Pancreas (tissue), 10 donors: ENCODE measurements at regions not wholly inside any gene's neighbourhood (a gene's known extent, or its start where the extent isn't known, plus 50 kb on each side); places are given as distances from the start of the nearest gene placed in this dataset.

Source experiments
- ATAC-seq, 4 donors: fragments of 200-7000 bp; cut with Tn5 transposase; one replicate each; pipeline versions ENCODE4 v1.8.0 to v1.9.1; 2020; ENCODE audit warnings: mild to moderate bottlenecking in 4 of 4, moderate library complexity in 4 of 4
- DNase-seq, 6 donors: peaks; one replicate each; pipeline ENCODE4 v3.0.0-alpha.2; 2020
- FAIRE-seq: peaks from 2 replicates; lab custom pipeline; 2012; peaks lifted over from hg19 to GRCh38; lab: Jason Lieb, UNC
- H3K27ac ChIP-seq, 4 donors: fragments of 200-600 bp; sonication (generic); 1 replicate in 3 of 4; 2 replicates in 1 of 4; pipeline versions ENCODE4 v1.5.0 to v1.8.0; 2020
- H3K27me3 ChIP-seq, 4 donors: fragments of 200-600 bp; one replicate each; pipeline ENCODE4 v1.8.0; 2021
- H3K36me3 ChIP-seq, 3 donors: fragments of 200-600 bp; sonication (generic) in 1 of 3; one replicate each; pipeline versions ENCODE4 v1.5.0 to v1.8.0; 2020 to 2021
- H3K4me1 ChIP-seq, 3 donors: fragments of 200-600 bp; one replicate each; pipeline ENCODE4 v1.8.0; 2021
- H3K4me3 ChIP-seq, 4 donors: fragments of 200-600 bp; sonication (generic) in 2 of 4; one replicate each; pipeline versions ENCODE4 v1.5.0 to v1.8.0; 2020 to 2021
- H3K9me3 ChIP-seq, 4 donors: fragments of 200-600 bp; one replicate each; pipeline ENCODE4 v1.8.0; 2021
- CTCF ChIP-seq, 4 donors: fragments of 200-600 bp; sonication (generic) in 3 of 4; IDR thresholded peaks; one replicate each; pipeline versions ENCODE4 v1.5.0 to v1.8.0; 2021; ENCODE audit warnings: antibody characterized with exemption in 4 of 4
- WGBS, 2 donors: extraction: QIAGEN DNeasy Blood & Tissue Kit; methylation state at CpG; one replicate each; pipeline ENCODE4 v1.1.7; 2013; 5-methylcytosine and 5-hydroxymethylcytosine counted together
- intact Hi-C, 3 donors: fragments of 100-400 bp; cut with DNase I; formaldehyde crosslinking; loops; one replicate each; pipeline versions ENCODE4 v1.11.1 to v1.14.2; 2022
- donor health status: healthy with polysubstance abuse.
- donor health status: DM: no; HTN: no; CAD: no; lungs with moderate emphysema.
- donor health status: DM: no; HTN: no; CAD: no.
- donor health status: control.
- donor health status: control.
- donor health status: Bipolar disorder and iron deficiency.
- donor health status: DM: yes; HTN: yes; CAD: no.
- donor health status: DM: no; HTN: no; CAD: no.
- donor health status: DM: no; HTN: no; CAD: no.
- donor health status: DM: yes; HTN: yes; CAD: no.

GRCh38 chr1:87418048-87418447, 89.4 kb downstream of the LMO4 start:
- Histone ChIP-seq H3K4me3 (no peak overlapping the region), H3K9me3 (no peaks in the 10 kb centered on the region), H3K36me3 (no peaks in the 10 kb centered on the region), H3K27me3 (no peaks in the 10 kb centered on the region), H3K4me1 (no peaks in the 10 kb centered on the region), H3K27ac (no peak overlapping the region)
- DNase-seq (no peak), ATAC-seq (no peak), FAIRE-seq (no peak)
- intact Hi-C loops, result no loop called here
- TF ChIP-seq CTCF (IDR thresholded peaks at IDR 0.05), result no peak
- WGBS, 2 donors, result 82 to 96% methylated on average over 3 of the region's 3 CpGs

GRCh38 chr1:87421809-87422208, 93.1 kb downstream of the LMO4 start:
- FAIRE-seq, result no peak
- no peak for DNase-seq
- Histone ChIP-seq H3K27ac (no peak overlapping the region), H3K36me3 (no peaks in the 10 kb centered on the region), H3K4me3 (no peak overlapping the region), H3K9me3 (no peaks in the 10 kb centered on the region), H3K4me1 (no peaks in the 10 kb centered on the region), H3K27me3 (no peaks in the 10 kb centered on the region)
- intact Hi-C loops, result no loop called here
- no peak for ATAC-seq
- no peak for TF ChIP-seq CTCF (IDR thresholded peaks at IDR 0.05)

GRCh38 chr1:87424541-87424940, 95.9 kb downstream of the LMO4 start:
- 58 to 68% methylated on average over 1 of the region's 1 CpG for WGBS, 2 donors
- TF ChIP-seq CTCF (IDR thresholded peaks at IDR 0.05), result no peak

GRCh38 chr1:87426463-87427249, 98.0 kb downstream of the LMO4 start:
- ATAC-seq (no peak), FAIRE-seq (no peak), DNase-seq (no peak)
- TF ChIP-seq CTCF (IDR thresholded peaks at IDR 0.05), result no peak
- 79 to 84% methylated on average over 12 of the region's 12 CpGs for WGBS, 2 donors
- no peaks in the 10 kb centered on the region for H3K9me3 ChIP-seq
- no peaks in the 10 kb centered on the region for H3K4me1 ChIP-seq
- no peak overlapping the region for H3K27ac ChIP-seq
- H3K36me3 ChIP-seq, result no peaks in the 10 kb centered on the region
- intact Hi-C loops, result no loop called here
- H3K27me3 ChIP-seq, result no peaks in the 10 kb centered on the region
- H3K4me3 ChIP-seq, result no peak overlapping the region

More at GRCh38 chr1:87424541-87424940, 95.9 kb downstream of the LMO4 start:
- ATAC-seq, result no peak
- no peak for FAIRE-seq
- no peak overlapping the region for H3K27ac ChIP-seq
- intact Hi-C loops, result no loop called here
- H3K9me3 ChIP-seq, result no peaks in the 10 kb centered on the region
- H3K4me1 ChIP-seq, result no peaks in the 10 kb centered on the region
- H3K4me3 ChIP-seq, result no peak overlapping the region
- H3K27me3 ChIP-seq, result no peaks in the 10 kb centered on the region
- no peak for DNase-seq
- H3K36me3 ChIP-seq, result no peaks in the 10 kb centered on the region

GRCh38 chr1:87428367-87428766, 99.7 kb downstream of the LMO4 start:
- no peaks in the 10 kb centered on the region for H3K36me3 ChIP-seq
- no peak overlapping the region for H3K4me3 ChIP-seq
- ATAC-seq (no peak), FAIRE-seq (no peak), DNase-seq (no peak)
- H3K27ac ChIP-seq, result no peak overlapping the region
- intact Hi-C loops, result no loop called here
- no peaks in the 10 kb centered on the region for H3K9me3 ChIP-seq
- 54 to 78% methylated on average over 3 of the region's 3 CpGs for WGBS, 2 donors
- H3K27me3 ChIP-seq, result no peaks in the 10 kb centered on the region
- no peak for TF ChIP-seq CTCF (IDR thresholded peaks at IDR 0.05)
- H3K4me1 ChIP-seq, result no peaks in the 10 kb centered on the region
